ENCODE measurements at regions not wholly inside any gene's neighbourhood (a gene's known extent, or its start where the extent isn't known, plus 50 kb on each side); places are given as distances from the start of the nearest gene placed in this dataset.

DNA sequence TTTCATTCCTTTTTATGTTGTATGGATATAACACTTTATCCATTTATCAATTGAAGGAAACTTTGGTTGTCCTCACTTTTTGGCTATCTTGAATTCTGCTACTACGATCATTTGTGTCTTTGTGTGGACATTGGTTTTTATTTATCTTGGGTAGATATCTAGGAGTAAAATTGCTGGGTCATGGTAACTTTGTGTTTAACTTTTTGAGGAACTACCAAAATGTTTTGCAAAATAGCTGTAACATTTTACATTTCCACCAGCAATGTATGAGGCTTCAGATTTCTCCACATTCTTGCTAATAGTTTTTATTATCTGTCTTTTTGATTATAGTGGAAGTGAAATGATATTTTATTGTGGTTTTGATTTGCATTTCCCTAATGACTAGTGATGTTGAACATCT, 55.6 kb downstream of the TLNRD1 start:
- DNase-seq (ENCODE audit: low spot score), result no peak
- H3K9me3 ChIP-seq (ENCODE audit: low read depth, low read length, poor library complexity, severe bottlenecking), result no peaks in the 10 kb centered on the region
- H3K4me3 ChIP-seq (ENCODE audit: low read depth, low read length, poor library complexity, severe bottlenecking), result no peak overlapping the region
- H3K4me1 ChIP-seq (ENCODE audit: insufficient read depth, low read length, poor library complexity, severe bottlenecking), result no peaks in the 10 kb centered on the region
- TF ChIP-seq, protein P1, sequence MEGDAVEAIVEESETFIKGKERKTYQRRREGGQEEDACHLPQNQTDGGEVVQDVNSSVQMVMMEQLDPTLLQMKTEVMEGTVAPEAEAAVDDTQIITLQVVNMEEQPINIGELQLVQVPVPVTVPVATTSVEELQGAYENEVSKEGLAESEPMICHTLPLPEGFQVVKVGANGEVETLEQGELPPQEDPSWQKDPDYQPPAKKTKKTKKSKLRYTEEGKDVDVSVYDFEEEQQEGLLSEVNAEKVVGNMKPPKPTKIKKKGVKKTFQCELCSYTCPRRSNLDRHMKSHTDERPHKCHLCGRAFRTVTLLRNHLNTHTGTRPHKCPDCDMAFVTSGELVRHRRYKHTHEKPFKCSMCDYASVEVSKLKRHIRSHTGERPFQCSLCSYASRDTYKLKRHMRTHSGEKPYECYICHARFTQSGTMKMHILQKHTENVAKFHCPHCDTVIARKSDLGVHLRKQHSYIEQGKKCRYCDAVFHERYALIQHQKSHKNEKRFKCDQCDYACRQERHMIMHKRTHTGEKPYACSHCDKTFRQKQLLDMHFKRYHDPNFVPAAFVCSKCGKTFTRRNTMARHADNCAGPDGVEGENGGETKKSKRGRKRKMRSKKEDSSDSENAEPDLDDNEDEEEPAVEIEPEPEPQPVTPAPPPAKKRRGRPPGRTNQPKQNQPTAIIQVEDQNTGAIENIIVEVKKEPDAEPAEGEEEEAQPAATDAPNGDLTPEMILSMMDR (conservative IDR thresholded peaks at IDR 0.05; ENCODE audit: low read depth, low read length), result no peak
- no peak for TF ChIP-seq EZH2 (IDR thresholded peaks at IDR 0.05; ENCODE audit: borderline replicate concordance, low read depth, low read length, poor library complexity, severe bottlenecking)
- BruUV-seq (replicated peaks), result no TSS peak
- ChIA-PET CTCF (no interaction called here), POLR2A (ENCODE audit: low non-redundant PET) (no interaction called here)
- intact Hi-C loops (cut with micrococcal nuclease; ENCODE audit: unreplicated experiment), result no loop called here
- no peaks in the 10 kb centered on the region for H3K27me3 ChIP-seq (replicated peaks; ENCODE audit: insufficient read depth, low read depth, low read length, poor library complexity)
- H3K36me3 ChIP-seq (ENCODE audit: insufficient read depth, low read length, poor library complexity, severe bottlenecking), result no peaks in the 10 kb centered on the region
- H3K27ac ChIP-seq (ENCODE audit: low read depth, low read length, poor library complexity, severe bottlenecking), result no peak overlapping the region

- Histone ChIP-seq H3K4me3 (ENCODE audit: low read depth, low read length, poor library complexity, severe bottlenecking) (no peak overlapping the region), H3K27ac (ENCODE audit: low read depth, low read length, poor library complexity, severe bottlenecking) (no peak overlapping the region), H3K36me3 (ENCODE audit: insufficient read depth, low read length, poor library complexity, severe bottlenecking) (no peaks in the 10 kb centered on the region), H3K4me1 (ENCODE audit: insufficient read depth, low read length, poor library complexity, severe bottlenecking) (no peaks in the 10 kb centered on the region), H3K27me3 (replicated peaks; ENCODE audit: insufficient read depth, low read depth, low read length, poor library complexity) (no peaks in the 10 kb centered on the region), H3K9me3 (ENCODE audit: low read depth, low read length, poor library complexity, severe bottlenecking) (no peaks in the 10 kb centered on the region)
- TF ChIP-seq EZH2 (IDR thresholded peaks at IDR 0.05; ENCODE audit: borderline replicate concordance, low read depth, low read length, poor library complexity, severe bottlenecking), result no peak
- TF ChIP-seq, protein P1 (conservative IDR thresholded peaks at IDR 0.05; ENCODE audit: low read depth, low read length), result no peak
- DNase-seq (ENCODE audit: low spot score), result no peak
- POLR2A ChIA-PET (ENCODE audit: low non-redundant PET), result no interaction called here
- CTCF ChIA-PET, result no interaction called here
- no TSS peak for BruUV-seq (replicated peaks)
- intact Hi-C loops (cut with micrococcal nuclease; ENCODE audit: unreplicated experiment), result loop anchor here (10.0 kb wide), 1 partner anchor 56 kb away; the partner anchor contains the start of gene TLNRD1
Observed at GRCh38 chr15:81060470-81060869, 59.7 kb downstream of the TLNRD1 start.

DNA sequence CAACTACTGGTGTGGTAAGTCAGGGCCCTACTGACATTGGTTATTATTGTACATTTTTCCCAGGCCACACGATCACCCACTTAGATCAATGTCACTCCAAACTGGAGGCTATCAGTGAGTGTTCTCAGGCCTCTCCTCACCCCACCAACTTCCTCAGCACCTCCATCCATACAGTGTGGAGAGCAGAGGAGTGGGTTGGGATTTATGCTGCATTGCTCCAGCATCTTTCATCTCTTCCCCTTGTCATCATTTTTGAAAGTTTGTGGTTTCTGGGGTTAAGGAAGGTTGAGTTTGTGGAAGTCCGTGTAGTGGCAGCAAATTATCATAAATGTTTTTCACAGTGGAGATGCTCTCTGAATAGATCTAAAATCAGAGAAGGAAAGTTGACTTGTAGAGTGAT, 60.2 kb downstream of the TLNRD1 start:
- Histone ChIP-seq H3K36me3 (ENCODE audit: insufficient read depth, low read length, poor library complexity, severe bottlenecking) (no peaks in the 10 kb centered on the region), H3K4me3 (ENCODE audit: low read depth, low read length, poor library complexity, severe bottlenecking) (no peak overlapping the region), H3K27me3 (replicated peaks; ENCODE audit: insufficient read depth, low read depth, low read length, poor library complexity) (no peaks in the 10 kb centered on the region), H3K27ac (ENCODE audit: low read depth, low read length, poor library complexity, severe bottlenecking) (no peak overlapping the region), H3K9me3 (ENCODE audit: low read depth, low read length, poor library complexity, severe bottlenecking) (no peaks in the 10 kb centered on the region), H3K4me1 (ENCODE audit: insufficient read depth, low read length, poor library complexity, severe bottlenecking) (no peaks in the 10 kb centered on the region)
- TF ChIP-seq, protein P1 (conservative IDR thresholded peaks at IDR 0.05; ENCODE audit: low read depth, low read length), result no peak
- no peak for TF ChIP-seq EZH2 (IDR thresholded peaks at IDR 0.05; ENCODE audit: borderline replicate concordance, low read depth, low read length, poor library complexity, severe bottlenecking)
- no peak for DNase-seq (ENCODE audit: low spot score)
- POLR2A ChIA-PET (ENCODE audit: low non-redundant PET), result no interaction called here
- BruUV-seq (replicated peaks), result no TSS peak
- intact Hi-C loops (cut with micrococcal nuclease; ENCODE audit: unreplicated experiment), result loop anchor here (10.0 kb wide), 1 partner anchor 56 kb away; the partner anchor contains the start of gene TLNRD1
- CTCF ChIA-PET, result no interaction called here
